ENCODE measurements at regions not wholly inside any gene's neighbourhood (a gene's known extent, or its start where the extent isn't known, plus 50 kb on each side); places are given as distances from the start of the nearest gene placed in this dataset.

DNA sequence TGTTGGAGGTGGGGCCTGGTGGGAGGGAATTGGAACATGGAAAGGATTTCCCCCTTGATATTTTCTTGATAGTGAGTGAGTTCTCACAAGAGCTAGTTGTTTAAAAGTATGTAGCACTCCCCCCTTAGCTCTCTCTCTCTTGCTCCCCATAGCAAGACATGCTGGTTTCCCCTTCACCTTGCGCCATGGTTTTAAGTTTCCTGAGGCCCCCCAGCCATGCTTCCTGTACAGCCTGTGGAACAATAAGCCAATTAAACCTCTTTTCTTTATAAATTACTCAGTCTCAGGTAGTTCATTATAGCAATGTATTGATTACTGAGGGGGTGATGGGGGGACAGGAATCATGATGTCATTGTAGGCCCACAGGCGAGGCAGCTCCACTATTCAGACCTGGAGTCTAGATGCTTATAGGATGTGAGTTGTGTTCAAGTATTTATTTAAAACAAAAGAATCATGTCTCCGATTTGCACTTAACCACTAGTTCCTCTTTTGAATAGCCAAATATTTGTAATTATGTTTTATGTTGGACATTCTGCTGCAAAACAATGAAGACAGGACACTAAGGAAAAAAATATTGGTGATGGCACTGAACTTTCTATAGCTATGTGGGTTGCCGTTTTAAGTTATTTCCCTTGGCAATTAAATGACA, 156.6 kb downstream of the TMEM38B start:
- no peaks in the 10 kb centered on the region for H4K20me1 ChIP-seq (replicated peaks in 1 of 2; ENCODE audit: control insufficient read depth in 1 of 2, insufficient read depth in 2 of 2, low read length in 2 of 2)
- CTCF ChIA-PET (ENCODE audit: partially characterized antibody) = interaction anchor here (0.7 to 4.6 kb wide), 7 partner anchors 10 to 435 kb away, joined by 3 to 23 read pairs (median 3); no protein-coding TSS in a partner anchor
- WGBS, 2 experiments (ENCODE audit: extremely low coverage in 1 of 2, insufficient coverage in 1 of 2, insufficient read length in 1 of 2, insufficient replicate concordance in 2 of 2, low coverage in 1 of 2, low lambda C conversion rate in 2 of 2, missing lambda C conversion rate in 1 of 2) = 89% methylated on average over 4 of the region's 4 CpGs; no CpG with 5 or more reads in 1 of the 2 experiments

More for the DNA sequence above, 156.6 kb downstream of the TMEM38B start:
- Histone ChIP-seq H4K91ac (replicated peaks; ENCODE audit: insufficient read length, low read length) (no peak overlapping the region), H3K18ac (ENCODE audit: extremely low read depth, low read length) (no peak overlapping the region), H2BK5ac (ENCODE audit: low read depth, low read length) (no peak overlapping the region), H2AFZ (ENCODE audit: low read length) (no peak overlapping the region), H3K27me3 (replicated peaks in 1 of 4; ENCODE audit: control insufficient read depth in 3 of 4, extremely low read depth in 1 of 4, insufficient read depth in 3 of 4, low read length in 3 of 4) (no peaks in the 10 kb centered on the region), H3K56ac (replicated peaks; ENCODE audit: insufficient read length, low read depth, low read length) (no peak overlapping the region), H3K27ac (ENCODE audit: low read depth, low read length) (no peak overlapping the region), H2BK120ac (replicated peaks; ENCODE audit: low read depth, low read length) (no peak overlapping the region), H4K8ac (ENCODE audit: extremely low read depth, insufficient read depth, low read length) (no peak overlapping the region), H3K23ac (ENCODE audit: insufficient read length) (no peak overlapping the region), H3K4me3 (ENCODE audit: extremely low read depth in 1 of 4, insufficient read depth in 2 of 4, low read depth in 3 of 4, low read length in 4 of 4) (no peak overlapping the region), H2BK12ac (ENCODE audit: low read depth, low read length) (no peak overlapping the region), H3K4me1 (replicated peaks in 1 of 4; ENCODE audit: control insufficient read depth in 3 of 4, insufficient read depth in 4 of 4, low read length in 3 of 4) (no peaks in the 10 kb centered on the region), H3K14ac (ENCODE audit: insufficient read length) (no peak overlapping the region), H3K23me2 (ENCODE audit: low read depth, low read length) (no peaks in the 10 kb centered on the region), H3K79me2 (ENCODE audit: control insufficient read depth in 1 of 2, insufficient read depth in 2 of 2, low read length in 2 of 2) (no peaks in the 10 kb centered on the region), H3K4ac (replicated peaks; ENCODE audit: insufficient read length, low read depth, low read length) (no peak overlapping the region), H4K5ac (ENCODE audit: insufficient read length, low read depth, low read length) (no peak overlapping the region), H2AK5ac (ENCODE audit: low read depth, low read length) (no peak overlapping the region), H3K79me1 (ENCODE audit: low read depth, low read length) (no peaks in the 10 kb centered on the region), H3K9ac (replicated peaks in 1 of 4; ENCODE audit: extremely low read depth in 1 of 4, low read depth in 3 of 4, low read length in 3 of 4) (no peak overlapping the region), H2BK15ac (ENCODE audit: low read length) (no peak overlapping the region), H2BK20ac (ENCODE audit: low read length) (no peak overlapping the region), H3K36me3 (ENCODE audit: control insufficient read depth in 2 of 4, insufficient read depth in 4 of 4, low read length in 3 of 4) (no peaks in the 10 kb centered on the region), H3K9me3 (ENCODE audit: insufficient read depth in 2 of 2, low read depth in 1 of 2, low read length in 1 of 2) (no peaks in the 10 kb centered on the region), H3K4me2 (ENCODE audit: insufficient read depth in 1 of 2, low read depth in 2 of 2, low read length in 2 of 2) (no peak overlapping the region)
- FAIRE-seq = no peak
- POLR2A ChIA-PET (ENCODE audit: partially characterized antibody) = no interaction called here
- no peak for DNase-seq (ENCODE audit: low read depth in 1 of 2, low spot score in 2 of 2)
- TF ChIP-seq EGR1 (IDR thresholded peaks at IDR 0.05; ENCODE audit: borderline replicate concordance, low read depth, low read length) = no peak
- TF ChIP-seq RAD21 (IDR thresholded peaks at IDR 0.05 in 1 of 2, conservative IDR thresholded peaks at IDR 0.05 in 1 of 2; ENCODE audit: low read depth in 2 of 2, low read length in 2 of 2) = no peak
- TF ChIP-seq SAP30 (IDR thresholded peaks at IDR 0.05; ENCODE audit: insufficient read depth, insufficient replicate concordance, low read length) = no peak
- no peak for TF ChIP-seq HDAC2 (IDR thresholded peaks at IDR 0.05; ENCODE audit: borderline replicate concordance in 1 of 2, low read depth in 2 of 2, low read length in 2 of 2)
- TF ChIP-seq KDM4A (IDR thresholded peaks at IDR 0.05; ENCODE audit: low read depth, low read length, severe bottlenecking) = no peak

All from H1 (cell line).